ENCODE measurements at regions not wholly inside any gene's neighbourhood (a gene's known extent, or its start where the extent isn't known, plus 50 kb on each side); places are given as distances from the start of the nearest gene placed in this dataset.

DNA sequence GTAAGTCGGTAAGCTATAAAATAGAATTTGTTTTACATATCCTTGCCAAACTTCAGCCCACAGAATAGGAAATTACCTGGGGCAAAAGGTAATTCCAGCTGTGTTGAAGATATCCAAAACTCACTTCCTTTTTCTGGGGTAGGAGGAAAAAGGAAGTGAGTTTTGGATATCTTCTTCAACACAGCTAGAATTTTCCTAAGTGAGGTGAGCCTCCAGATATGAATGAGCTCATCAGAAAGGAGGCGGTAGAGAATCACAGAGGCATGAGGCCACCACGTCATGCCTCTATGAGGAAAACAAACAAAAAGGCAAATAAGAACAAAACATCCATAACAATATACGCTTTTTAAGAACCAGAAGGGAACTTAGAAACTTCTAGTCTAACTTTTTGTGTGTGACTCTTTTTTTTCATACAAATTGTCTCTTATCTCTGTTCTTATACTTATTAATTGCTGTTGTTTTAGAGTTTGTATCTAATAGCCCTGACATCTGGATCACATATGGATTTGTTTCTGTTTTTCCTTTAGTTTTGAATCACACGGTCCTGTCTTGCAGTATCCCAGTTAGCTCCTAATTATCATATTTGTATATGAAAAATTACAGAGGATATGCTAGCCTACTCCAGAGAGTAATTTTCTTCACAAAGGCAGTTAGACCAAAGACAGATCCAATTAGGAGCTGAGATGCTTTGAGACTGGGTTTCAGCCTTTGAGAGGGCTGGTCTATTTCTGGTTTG is 104.5 kb downstream of the RBM43 start:
- no peak for ATAC-seq

DNA sequence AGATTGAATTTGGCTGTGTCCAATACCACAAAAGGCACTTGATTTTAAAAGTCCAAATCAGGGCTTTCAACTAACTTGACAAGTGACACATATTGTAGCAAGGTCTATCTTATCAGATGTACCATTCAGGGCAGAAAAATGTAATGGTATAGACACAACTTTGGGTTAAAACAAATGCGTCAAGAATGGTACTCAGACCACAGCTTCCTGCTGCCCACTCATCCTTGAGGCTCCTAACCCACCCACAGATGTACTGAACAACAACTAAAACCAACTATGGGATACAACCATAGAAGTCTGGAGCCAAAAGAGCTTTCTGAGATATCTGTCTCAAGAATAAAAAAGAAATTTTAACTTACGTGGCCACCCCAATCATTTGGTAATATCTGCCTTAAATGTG is 105.2 kb downstream of the RBM43 start:
- H3K27ac ChIP-seq, result no peak overlapping the region
- no peaks in the 10 kb centered on the region for H3K27me3 ChIP-seq
- H3K9me3 ChIP-seq, result no peaks in the 10 kb centered on the region
- no peak overlapping the region for H3K4me3 ChIP-seq
- intact Hi-C loops (cut with DNase I), result no loop called here
- H3K4me1 ChIP-seq, result no peaks in the 10 kb centered on the region
- TF ChIP-seq, protein P1, sequence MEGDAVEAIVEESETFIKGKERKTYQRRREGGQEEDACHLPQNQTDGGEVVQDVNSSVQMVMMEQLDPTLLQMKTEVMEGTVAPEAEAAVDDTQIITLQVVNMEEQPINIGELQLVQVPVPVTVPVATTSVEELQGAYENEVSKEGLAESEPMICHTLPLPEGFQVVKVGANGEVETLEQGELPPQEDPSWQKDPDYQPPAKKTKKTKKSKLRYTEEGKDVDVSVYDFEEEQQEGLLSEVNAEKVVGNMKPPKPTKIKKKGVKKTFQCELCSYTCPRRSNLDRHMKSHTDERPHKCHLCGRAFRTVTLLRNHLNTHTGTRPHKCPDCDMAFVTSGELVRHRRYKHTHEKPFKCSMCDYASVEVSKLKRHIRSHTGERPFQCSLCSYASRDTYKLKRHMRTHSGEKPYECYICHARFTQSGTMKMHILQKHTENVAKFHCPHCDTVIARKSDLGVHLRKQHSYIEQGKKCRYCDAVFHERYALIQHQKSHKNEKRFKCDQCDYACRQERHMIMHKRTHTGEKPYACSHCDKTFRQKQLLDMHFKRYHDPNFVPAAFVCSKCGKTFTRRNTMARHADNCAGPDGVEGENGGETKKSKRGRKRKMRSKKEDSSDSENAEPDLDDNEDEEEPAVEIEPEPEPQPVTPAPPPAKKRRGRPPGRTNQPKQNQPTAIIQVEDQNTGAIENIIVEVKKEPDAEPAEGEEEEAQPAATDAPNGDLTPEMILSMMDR (IDR thresholded peaks at IDR 0.05), result no peak
- no peak for DNase-seq
- no peaks in the 10 kb centered on the region for H3K36me3 ChIP-seq
- no peak for ATAC-seq

More for the DNA sequence above, 104.5 kb downstream of the RBM43 start:
- intact Hi-C loops (cut with DNase I), result no loop called here
- Histone ChIP-seq H3K4me1 (no peaks in the 10 kb centered on the region), H3K27ac (no peak overlapping the region), H3K9me3 (no peaks in the 10 kb centered on the region), H3K27me3 (no peaks in the 10 kb centered on the region), H3K4me3 (no peak overlapping the region), H3K36me3 (no peaks in the 10 kb centered on the region)
- DNase-seq, result no peak
- TF ChIP-seq, protein P1 (IDR thresholded peaks at IDR 0.05), result no peak

DNA sequence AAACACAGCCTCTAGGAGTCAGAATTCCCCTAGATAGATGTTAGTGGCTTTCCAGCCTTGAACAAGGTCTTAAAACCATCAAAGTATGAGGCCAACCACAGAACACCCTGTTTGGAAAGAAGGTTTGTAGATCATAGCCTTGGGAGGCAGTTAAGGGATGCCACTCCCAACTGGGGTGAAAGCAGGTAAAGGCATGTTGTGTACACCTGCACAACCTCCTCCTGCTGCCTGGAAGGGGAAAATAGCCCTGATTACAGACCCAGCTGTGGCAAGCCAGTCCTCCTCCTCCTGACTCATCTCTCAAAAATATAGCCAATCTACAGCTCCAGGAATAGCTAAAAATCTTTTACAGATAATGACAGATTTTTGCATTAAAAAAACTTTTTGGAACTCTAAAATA is 108.1 kb downstream of the RBM43 start:
- Histone ChIP-seq H3K36me3 (no peaks in the 10 kb centered on the region), H3K9me3 (no peaks in the 10 kb centered on the region), H3K4me3 (no peak overlapping the region), H3K4me1 (no peaks in the 10 kb centered on the region), H3K27ac (no peak overlapping the region), H3K27me3 (no peaks in the 10 kb centered on the region)
- DNase-seq (no peak), ATAC-seq (no peak)
- TF ChIP-seq, protein P1 (IDR thresholded peaks at IDR 0.05), result no peak
- intact Hi-C loops (cut with DNase I), result no loop called here

DNA sequence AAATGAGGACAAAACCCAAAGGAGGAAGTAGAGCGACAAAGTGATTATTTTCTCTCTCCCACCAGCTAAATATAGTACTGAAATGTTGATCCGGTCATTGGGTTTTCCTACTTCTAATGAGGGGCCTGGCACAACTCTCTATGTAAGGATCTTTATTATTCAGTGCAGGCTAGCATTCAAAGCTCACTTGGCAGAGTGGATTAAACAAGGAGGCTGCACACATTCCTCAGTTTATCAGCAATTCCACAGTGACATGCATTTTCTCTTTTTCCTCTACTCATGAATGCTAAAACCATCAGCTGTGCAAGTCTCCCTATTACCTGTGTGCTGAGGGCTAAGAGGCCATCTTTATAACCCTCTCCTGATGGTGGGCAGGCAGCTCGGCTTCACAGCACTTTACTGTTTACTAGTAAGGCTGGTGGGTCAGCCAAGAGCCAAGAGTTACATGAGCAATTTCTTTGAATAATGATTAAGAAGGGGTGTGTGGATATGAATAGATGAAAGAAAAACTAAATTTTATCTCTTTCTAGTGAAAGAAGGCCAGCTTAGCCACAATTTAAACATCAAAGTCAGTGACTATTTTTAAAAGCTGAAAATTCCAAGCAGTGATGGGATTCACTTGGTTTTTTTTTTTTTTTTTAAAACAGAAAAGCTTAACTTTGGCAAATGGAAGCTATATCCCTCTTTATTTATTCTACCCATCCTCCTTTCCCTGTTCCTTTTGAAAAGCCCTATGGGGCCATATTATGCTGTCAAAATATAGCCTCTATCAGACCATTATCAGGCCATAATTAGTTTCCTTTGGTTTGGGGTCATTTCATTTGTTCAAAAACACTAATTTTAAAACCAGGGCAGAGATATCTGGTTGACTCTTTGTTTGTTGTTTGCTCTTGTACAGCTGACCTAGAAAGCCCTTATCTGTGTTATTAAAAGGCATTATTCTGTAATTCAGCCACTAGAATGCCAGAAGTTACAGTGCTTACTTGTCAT is 111.0 kb downstream of the RBM43 start:
- TF ChIP-seq, protein P1 (IDR thresholded peaks at IDR 0.05), result no peak
- no peaks in the 10 kb centered on the region for H3K9me3 ChIP-seq
- H3K36me3 ChIP-seq, result no peaks in the 10 kb centered on the region
- ATAC-seq (no peak), DNase-seq (no peak)
- no peaks in the 10 kb centered on the region for H3K4me1 ChIP-seq
- H3K4me3 ChIP-seq, result no peak overlapping the region
- H3K27me3 ChIP-seq, result no peaks in the 10 kb centered on the region
- intact Hi-C loops (cut with DNase I), result no loop called here
- H3K27ac ChIP-seq, result no peak overlapping the region

DNA sequence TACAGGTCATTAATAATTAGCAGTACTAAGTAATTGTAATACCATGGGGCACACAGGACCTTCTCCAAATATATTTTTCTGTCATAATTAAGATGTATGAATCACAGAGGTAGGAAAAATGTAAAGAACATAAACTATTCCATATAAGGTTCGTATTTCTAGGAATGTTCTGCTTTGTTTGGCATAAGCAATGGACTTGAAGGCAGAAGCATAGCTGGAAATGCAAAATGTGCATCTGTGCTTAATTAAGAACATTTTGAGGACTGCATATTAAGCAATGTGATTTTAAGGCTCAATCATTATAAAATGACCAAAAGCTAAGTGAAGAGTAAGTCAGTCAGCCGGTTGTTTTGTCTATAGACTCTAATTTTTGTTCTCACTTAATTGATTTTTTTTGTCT is 123.2 kb downstream of the RBM43 start:
- Histone ChIP-seq H3K27ac (no peak overlapping the region), H3K4me1 (no peaks in the 10 kb centered on the region), H3K9me3 (no peaks in the 10 kb centered on the region), H3K36me3 (no peaks in the 10 kb centered on the region), H3K4me3 (no peak overlapping the region), H3K27me3 (no peaks in the 10 kb centered on the region)
- ATAC-seq (no peak), DNase-seq (no peak)
- intact Hi-C loops (cut with DNase I), result no loop called here
- TF ChIP-seq, protein P1 (IDR thresholded peaks at IDR 0.05), result no peak

All from upper lobe of right lung (tissue), 1 donor.